Posterior cingulate gyrus (tissue), 11 donors: ENCODE measurements at regions not wholly inside any gene's neighbourhood (a gene's known extent, or its start where the extent isn't known, plus 50 kb on each side); places are given as distances from the start of the nearest gene placed in this dataset.
"Not testable (repeated sequence)": the region's sequence is repeated elsewhere in the genome, so short reads cannot be mapped to it uniquely, and the experiment has no call there.

Source experiments
- DNase-seq, 10 donors: peaks; one replicate each; pipeline versions ENCODE4 v3.0.0 to v3.0.0-alpha.2; 2020 to 2021; ENCODE audit warnings: mixed read lengths in 3 of 10
- intact Hi-C: fragments of 100-400 bp; cut with DNase I; formaldehyde crosslinking; loops from one replicate; pipeline ENCODE4 v1.15.1; 2023

DNA sequence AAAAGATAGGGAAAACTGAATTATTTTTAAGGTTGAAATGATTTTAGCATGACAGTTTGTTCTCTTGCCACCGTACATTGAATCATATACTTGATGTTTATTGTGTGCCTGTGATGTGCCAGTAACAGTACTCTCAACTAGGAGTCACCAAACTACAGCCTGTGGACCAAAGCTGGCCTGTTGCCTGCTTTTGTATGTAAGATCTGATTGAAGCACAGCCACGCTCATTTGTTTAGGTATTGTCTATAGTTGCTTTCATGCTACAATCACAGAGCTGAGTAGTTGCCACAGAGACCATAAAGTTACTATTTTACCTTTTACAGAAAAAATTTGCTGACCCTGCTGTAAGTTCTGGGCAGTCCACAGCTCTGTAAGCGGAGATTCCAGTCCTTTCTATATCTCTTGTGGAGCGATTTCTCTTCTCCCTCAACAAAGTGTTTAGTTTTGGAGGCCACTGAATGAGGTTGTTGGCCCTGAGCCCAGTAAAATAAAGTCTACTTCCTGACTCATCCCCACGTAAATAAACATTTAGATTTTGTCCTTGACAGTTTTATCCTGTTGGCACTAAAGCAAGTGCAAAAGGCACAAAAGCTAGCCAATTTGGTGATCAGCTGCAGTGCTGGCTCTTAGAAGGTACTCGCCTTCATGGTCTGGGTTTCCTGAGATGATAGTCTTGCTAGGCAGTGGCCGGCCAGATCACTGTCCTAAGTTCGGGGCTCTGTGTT is 180.2 kb upstream of the ZNF92 start:
- intact Hi-C loops, result not testable (repeated sequence)

DNA sequence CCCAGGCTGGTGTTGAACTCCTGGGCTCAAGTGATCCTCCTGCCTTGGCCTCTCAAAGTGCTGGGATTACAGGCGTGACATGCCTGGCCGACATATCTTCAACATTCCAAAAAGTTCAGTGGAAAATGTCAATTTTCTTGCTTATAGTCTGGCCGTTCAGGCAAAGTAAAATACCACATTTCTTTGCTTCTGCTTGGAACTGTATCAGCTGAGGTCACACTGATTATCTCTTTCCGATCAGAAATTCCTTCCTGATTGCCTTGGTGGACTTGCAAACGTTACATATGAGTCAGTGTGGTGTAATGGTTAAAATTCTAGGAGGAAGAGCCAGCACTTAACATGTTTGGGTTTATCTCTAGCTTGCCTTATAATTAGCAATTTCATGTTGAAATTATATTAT is 170.6 kb upstream of the ERV3-1 start:
- DNase-seq, intact Hi-C loops: not testable (repeated sequence)

More for the DNA sequence above, 180.2 kb upstream of the ZNF92 start:
- not testable (repeated sequence) for DNase-seq

DNA sequence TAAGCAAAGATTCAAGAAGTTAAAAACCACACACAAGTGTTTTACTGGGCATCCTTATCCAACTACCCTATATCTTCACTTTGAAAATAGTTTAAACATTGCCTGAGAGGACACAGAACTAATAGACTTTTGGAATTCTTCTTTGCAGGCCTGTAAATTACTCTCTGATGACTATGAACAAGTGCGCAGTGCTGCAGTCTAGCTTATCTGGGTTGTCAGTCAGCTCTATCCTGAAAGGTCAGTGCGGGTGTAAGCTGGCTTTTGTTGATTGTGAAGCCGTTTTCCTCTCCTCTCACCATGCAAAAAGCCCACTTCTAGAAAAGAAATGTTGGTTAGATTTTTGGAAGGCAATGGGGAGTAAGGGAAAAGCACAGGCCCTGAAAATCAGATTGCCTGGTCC is 143.6 kb upstream of the ERV3-1 start:
- DNase-seq, intact Hi-C loops: not testable (repeated sequence)

DNA sequence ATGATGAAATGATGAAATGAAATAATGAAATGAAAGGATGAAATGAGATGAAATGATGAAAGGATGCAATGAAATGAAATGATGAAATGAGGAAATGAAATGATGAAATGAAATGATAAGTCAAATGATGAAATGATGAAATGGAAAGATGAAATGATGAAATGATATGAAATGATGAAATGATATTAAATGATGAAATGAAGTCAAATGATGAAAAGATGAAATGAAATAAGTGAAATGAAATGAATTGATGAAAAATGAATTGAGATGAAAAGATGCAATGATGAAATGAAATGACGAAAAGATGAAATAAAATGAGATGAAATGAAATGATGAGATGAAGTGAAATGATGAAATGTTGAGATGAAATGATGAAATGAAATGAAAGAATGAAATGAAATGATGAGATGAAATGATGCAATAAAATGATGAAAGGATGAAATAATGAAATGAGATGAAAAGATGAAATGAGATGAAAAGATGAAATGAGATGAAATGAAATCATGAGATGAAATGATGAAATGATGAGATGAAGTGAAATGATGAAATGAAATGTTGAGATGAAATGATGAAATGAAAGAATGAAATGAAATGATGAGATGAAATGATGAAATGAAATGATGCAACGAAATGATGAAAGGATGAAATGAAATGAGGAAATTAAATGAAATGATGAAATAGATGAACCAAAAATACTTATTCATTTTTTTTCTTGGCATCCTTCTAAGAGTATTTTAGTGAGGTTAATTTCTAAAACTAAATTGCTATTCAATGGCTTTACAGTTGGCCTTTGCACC is 139.8 kb upstream of the ERV3-1 start:
- DNase-seq, intact Hi-C loops: not testable (repeated sequence)

DNA sequence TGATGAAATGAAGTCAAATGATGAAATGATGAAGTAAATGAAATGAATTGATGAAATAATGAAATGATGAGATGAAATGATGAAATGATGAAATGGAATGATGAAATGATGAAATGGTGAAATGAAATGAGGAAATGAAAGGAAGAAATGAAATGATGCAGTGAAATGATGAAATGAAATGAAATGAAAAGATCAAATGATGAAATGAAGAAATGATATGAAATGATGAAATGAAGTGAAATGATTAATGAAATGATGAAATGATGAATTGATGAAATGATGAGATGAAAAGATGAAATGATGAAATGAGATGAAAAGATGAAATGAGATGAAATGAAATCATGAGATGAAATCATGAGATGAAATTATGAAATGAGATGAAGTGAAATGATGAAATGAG is 139.2 kb upstream of the ERV3-1 start:
- DNase-seq, intact Hi-C loops: not testable (repeated sequence)

DNA sequence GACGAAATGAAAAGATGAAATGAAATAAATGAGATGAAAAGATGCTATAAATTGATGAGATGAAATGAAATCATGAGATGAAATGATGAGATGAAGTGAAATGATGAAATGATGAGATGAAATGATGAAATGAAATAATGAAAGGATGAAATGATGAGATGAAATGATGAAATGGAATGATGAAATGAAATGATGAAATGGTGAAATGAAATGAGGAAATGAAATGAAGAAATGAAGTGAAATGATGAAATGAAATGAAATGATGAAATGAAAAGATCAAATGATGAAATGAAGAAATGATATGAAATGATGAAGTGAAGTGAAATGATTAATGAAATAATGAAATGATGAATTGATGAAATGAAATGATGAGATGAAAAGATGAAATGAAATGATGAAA is 138.5 kb upstream of the ERV3-1 start:
- DNase-seq, intact Hi-C loops: not testable (repeated sequence)

DNA sequence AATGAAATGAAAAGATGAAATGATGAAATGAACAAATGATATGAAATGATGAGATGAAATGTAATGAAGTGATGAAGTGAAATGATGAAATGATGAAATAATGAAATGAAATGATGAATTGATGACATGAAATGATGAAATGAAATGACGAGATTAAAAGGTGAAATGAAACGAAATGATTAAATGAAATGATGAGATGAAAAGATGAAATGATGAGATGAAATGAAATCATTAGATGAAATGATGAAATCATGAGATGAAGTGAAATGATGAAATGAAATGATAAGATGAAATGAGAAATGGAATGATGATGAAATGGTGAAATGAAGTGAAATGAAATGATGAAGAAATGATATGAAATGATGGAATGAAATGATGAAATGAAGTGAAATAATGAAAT is 138.1 kb upstream of the ERV3-1 start:
- intact Hi-C loops, DNase-seq: not testable (repeated sequence)

DNA sequence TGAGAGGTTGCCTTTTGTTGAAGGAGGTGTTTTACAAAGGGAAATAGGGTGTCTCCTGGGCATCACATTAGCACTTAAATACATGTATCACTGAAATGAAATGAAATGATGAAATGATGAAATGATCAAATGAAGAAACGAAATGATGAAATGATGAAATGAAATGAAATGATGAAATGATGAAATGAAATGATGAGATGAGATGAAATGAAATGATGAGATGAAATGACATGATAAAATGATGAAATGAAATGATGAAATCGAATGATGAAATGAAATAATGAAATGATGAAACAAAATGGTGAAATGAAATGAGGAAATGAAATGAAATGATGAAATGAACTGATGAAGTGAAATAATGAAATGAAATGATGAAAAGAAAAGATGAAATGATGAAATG is 137.6 kb upstream of the ERV3-1 start:
- intact Hi-C loops, DNase-seq: not testable (repeated sequence)

DNA sequence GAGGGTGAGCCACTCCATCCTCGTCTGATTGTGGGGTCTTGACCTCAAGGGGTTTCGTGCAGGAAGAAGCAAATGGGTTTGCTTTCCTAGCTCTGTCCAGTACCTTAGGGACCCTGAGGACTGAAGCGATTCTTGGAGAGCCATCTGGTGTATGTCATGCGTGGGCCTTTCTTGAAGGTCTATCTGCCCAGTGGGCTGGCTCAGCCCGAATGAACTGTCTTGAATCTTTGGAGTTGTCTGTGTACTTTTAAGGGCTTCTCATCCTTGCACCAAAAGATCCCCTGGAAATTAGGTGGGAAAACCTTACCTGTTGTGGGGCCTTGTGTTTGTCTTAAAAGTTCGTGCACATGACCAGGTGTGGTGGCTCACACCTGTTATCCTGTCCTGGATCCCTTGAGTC is 135.4 kb upstream of the ERV3-1 start:
- intact Hi-C loops, result not testable (repeated sequence)
- peak in 3 of 10 donors; percentile 2 to 56 (median 37) for DNase-seq

DNA sequence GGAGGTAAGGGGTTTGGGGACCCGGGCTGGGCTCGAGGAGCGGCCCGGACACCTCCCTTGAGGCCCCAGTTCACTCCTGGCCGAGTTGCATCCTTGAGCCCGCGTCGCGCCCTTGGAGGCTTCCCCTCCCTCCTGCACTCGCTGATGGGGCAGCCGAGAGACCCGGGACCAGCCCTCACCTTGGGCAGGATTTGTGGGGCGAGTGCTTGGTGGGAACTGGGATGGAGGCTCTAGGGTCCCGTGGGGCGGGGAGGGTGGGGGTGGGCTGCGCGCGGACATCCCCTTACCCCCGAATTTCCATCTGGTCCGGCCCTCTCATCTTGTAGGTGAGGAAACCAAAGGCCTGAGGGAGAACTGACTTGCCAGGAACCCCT is 134.9 kb upstream of the ERV3-1 start:
- DNase-seq, result peak in 5 of 10 donors; percentile 1 to 72 (median 58)
- intact Hi-C loops, result not testable (repeated sequence)

DNA sequence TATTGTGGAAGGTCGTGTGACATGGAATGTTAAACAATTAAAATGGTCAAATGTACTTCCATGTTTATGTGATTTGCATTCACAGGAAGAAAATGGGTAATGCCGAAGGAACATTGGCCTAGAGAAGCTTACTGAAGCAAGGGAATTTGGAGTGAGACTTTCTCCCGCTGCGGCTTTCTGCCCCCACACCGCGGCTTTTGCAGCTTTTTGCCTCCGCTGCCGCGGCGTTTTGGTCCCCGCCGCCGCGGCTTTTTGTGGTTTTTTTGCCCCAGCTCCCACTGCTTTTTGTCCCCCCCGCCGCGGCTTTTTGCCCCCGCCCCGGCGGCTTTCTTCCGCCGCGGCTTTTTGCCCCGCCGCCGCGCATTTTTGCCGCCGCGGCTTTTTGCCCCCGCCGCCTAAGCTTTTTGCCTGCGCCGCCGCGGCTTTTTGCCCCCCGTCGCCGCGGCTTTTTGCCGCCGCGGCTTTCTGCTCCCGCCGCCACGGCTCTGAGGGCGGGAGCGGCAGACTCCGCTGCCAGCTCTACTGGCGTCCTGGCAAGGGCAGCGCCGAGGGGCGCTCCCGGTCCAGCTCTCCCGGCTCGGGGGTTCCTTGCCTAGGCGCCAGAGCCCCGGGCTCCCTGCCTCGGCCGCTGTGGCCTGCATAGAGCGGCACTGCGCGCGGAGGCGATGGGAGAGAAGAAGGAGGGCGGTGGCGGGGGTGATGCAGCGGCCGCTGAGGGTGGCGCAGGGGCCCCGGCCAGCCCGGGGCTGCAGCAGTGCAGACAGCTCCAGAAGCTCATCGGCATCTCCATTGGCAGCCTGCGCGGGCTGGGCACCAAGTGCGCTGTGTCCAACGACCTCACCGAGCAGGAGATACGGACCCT is 134.3 kb upstream of the ERV3-1 start:
- DNase-seq, result peak in 2 of 10 donors; percentile 49 to 82

DNA sequence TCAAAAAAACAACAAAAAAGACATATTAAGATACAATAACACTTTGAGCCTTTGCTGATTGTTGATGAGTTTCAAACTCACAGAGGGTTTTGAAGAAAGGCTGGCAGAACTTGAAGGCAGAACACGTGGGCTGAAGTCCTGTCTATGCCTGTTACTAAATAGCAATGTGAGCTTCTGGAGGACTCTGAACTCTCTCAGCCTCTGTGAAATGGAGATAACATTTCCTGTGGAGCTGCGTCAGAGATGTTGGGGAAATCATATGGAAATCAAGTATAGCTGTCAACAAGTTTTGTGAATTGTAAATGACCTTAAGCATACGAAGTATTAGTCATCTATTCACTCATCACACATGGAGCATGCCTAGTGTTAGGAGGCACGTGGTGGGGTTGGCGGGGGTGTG is 130.4 kb upstream of the ERV3-1 start:
- intact Hi-C loops, DNase-seq: not testable (repeated sequence)

More for the DNA sequence above, 134.3 kb upstream of the ERV3-1 start:
- intact Hi-C loops, result not testable (repeated sequence)

DNA sequence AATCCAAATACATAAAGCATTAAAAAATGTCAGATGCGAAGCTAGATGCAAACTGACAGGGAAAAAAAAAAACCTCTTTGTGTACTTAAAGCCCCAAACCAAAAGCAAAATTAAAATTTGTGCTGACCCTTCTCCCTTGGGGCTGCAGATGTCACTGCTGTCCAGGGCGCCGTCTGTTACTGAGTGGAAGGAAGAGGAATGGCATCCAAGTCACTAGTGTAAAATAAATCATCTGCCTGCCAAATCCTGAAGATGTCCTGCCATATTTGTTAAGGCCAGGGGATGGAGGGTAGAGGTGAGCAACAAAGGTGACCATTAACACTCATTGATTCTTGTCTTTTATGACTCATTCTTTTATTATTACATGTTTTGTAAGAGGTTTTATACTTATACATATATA is 126.6 kb upstream of the ERV3-1 start:
- intact Hi-C loops, DNase-seq: not testable (repeated sequence)

DNA sequence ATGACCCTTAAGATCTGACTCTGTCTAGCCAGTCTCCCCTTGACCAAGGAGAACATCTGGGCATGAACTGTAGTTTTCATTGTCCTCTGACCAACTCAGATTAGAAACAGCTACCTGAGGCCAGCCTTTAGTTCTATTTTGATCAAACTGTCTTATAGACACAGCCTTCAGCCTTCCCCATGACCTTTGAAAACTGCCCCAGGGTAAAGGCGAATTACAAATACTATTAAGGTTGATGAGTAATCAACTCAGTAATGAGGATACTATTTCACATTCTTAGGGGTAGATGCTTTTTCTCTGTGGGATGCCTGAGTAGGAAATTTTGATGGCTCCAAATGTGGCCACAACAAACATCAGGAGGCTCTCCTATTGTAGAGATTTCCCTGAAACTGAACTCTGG is 125.8 kb upstream of the ERV3-1 start:
- DNase-seq, intact Hi-C loops: not testable (repeated sequence)

DNA sequence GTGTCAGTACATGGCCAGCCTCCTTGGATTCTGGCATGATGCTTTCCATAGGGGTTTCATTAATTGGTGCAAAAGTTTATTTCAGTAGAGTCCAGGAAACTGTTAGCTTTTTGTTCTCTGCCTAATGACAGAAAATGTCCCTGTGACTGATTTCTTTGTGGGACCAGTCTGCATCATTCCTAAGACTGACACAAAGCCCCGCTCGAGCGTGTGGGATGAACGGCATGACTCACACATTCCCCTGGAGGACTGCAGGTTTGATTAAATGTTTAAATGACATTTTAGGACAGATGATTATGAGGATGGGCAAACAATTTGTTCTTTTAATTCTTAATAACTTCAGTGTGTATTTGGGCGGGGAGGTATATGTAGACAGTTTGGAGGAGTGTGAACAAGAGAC is 120.9 kb upstream of the ERV3-1 start:
- intact Hi-C loops, DNase-seq: not testable (repeated sequence)

DNA sequence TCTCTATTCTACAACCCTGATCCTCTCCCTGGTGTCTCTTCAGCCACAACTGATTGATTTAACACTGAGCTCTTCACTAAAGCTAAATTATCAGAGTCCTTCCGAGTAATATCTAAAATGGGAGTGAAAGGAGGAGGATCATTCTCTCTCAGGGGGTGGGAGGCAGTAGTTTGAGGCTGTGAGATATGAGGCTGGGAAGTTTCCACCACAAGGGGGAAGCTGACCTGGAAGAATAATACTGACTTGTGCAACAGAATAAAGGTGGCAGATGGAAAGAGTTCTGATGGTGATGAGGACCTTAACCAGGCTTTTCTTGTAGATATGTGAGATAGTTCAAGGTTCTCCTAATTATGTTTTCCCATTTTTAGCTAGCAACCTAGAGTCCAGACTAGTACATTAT is 118.1 kb upstream of the ERV3-1 start:
- intact Hi-C loops, DNase-seq: not testable (repeated sequence)

DNA sequence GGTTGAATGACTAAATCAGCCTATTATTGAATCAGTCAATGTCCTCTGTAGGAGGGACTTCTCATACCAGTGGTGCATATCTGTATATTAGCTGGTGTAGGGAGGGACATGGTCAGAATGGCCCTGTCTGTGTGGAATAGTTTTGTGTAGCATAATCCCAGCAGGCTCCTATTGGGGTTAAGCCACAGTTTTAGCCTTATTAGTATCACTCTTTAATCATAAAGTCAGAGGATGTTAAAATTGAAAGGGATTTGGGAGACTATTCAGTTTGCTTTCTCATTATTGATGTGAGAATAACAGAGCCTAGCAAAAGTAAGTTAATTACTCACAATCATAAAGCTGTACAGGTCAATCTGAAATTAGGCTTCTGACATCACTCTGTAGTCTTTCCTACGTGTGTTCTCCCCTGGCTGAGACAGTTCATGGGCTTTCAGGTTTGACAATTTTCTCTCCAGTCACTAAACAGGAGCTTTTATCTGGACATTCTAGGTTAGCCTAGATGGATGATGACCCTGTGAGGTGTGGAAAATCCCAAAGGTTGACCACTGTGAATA is 99.2 kb upstream of the ERV3-1 start:
- intact Hi-C loops, DNase-seq: not testable (repeated sequence)

DNA sequence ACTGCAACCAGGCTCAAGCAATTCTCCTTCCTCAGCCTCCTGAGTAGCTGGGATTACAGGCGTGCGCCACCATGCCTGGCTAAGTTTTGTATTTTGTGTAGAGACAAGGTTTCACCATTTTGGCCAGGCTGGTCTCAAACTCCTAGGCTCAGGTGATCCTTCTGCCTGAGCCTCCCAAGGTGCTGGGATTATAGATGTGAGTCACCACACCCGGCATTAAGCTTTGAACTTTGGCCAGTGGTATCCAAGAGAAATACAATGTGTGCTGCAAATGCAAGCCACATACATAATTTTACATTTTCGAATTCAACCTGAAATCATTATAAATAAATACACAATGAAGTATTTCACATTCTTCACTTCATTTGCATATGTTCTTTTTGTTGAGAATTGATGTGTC is 94.0 kb upstream of the ERV3-1 start:
- DNase-seq, intact Hi-C loops: not testable (repeated sequence)

DNA sequence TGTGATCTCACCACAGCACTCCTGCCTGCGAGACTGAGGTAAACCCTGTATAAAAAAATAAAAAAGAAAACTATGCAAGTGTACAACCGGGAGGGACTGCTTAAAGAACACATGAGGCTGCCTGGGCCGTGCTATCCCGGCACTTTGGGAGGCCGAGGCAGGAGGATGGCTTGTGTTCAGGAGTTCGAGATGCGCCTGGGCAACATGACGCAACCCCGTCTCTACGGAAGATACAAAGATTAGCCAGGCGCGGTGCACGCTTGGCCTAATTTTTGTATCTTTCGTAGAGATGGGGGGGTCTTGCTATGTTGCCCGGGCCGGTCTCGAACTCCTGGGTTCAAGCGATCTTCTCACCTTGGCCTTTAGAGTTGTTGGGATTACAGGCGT is 75.2 kb upstream of the ERV3-1 start:
- intact Hi-C loops, DNase-seq: not testable (repeated sequence)
